ENCODE measurements at regions not wholly inside any gene's neighbourhood (a gene's known extent, or its start where the extent isn't known, plus 50 kb on each side); places are given as distances from the start of the nearest gene placed in this dataset.
"Not testable (repeated sequence)": the region's sequence is repeated elsewhere in the genome, so short reads cannot be mapped to it uniquely, and the experiment has no call there.

DNA sequence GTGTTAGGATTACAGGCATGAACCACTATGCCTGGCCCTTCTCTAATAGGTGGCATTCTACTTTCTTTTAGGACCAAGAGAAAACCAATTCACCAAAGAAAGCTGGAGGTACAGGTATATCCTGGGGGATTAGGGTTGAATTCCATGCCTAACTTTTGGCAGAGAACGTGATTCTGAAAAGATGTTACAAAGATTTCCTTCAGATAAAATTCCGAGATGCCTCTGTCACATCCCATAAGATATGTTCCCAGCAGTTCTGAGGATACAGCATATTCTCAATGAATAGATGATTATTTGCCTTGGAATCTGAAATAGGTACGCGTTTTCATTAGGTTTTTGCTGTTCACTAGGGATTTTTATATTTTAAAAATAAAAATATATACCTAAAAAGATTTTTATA, 111.9 kb upstream of the KRAS start:
- Histone ChIP-seq H3K9ac (ENCODE audit: low read depth, low read length, poor library complexity, severe bottlenecking) (no peak overlapping the region), H3F3A (ENCODE audit: low read depth) (no peaks in the 10 kb centered on the region), H2AFZ (ENCODE audit: low read length) (no peak overlapping the region), H3K4me2 (ENCODE audit: low read depth, low read length, poor library complexity, severe bottlenecking) (no peak overlapping the region), H3K36me3 (ENCODE audit: insufficient read depth, low read length) (no peaks in the 10 kb centered on the region), H3K4me1 (ENCODE audit: insufficient read depth, low read length, poor library complexity, severe bottlenecking) (peaks cover 6% of the 10 kb centered on the region), H3K9me2 (replicated peaks; ENCODE audit: low read depth, low read length) (no peaks in the 10 kb centered on the region), H3K9me3 (ENCODE audit: insufficient read depth, low read depth, low read length) (no peaks in the 10 kb centered on the region), H3K79me2 (ENCODE audit: insufficient read depth, low read length) (no peaks in the 10 kb centered on the region), H3K4me3 (ENCODE audit: low read length, poor library complexity, severe bottlenecking) (no peak overlapping the region), H3K27me3 (ENCODE audit: insufficient read depth, low read length, poor library complexity, severe bottlenecking) (no peaks in the 10 kb centered on the region), H4K20me1 (ENCODE audit: insufficient read depth, low read length, poor library complexity, severe bottlenecking) (no peaks in the 10 kb centered on the region)
- TF ChIP-seq, protein P1, sequence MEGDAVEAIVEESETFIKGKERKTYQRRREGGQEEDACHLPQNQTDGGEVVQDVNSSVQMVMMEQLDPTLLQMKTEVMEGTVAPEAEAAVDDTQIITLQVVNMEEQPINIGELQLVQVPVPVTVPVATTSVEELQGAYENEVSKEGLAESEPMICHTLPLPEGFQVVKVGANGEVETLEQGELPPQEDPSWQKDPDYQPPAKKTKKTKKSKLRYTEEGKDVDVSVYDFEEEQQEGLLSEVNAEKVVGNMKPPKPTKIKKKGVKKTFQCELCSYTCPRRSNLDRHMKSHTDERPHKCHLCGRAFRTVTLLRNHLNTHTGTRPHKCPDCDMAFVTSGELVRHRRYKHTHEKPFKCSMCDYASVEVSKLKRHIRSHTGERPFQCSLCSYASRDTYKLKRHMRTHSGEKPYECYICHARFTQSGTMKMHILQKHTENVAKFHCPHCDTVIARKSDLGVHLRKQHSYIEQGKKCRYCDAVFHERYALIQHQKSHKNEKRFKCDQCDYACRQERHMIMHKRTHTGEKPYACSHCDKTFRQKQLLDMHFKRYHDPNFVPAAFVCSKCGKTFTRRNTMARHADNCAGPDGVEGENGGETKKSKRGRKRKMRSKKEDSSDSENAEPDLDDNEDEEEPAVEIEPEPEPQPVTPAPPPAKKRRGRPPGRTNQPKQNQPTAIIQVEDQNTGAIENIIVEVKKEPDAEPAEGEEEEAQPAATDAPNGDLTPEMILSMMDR (conservative IDR thresholded peaks at IDR 0.05; ENCODE audit: low read length): no peak
- TF ChIP-seq EZH2phosphoT487 (IDR thresholded peaks at IDR 0.05; ENCODE audit: borderline replicate concordance): no peak

DNA sequence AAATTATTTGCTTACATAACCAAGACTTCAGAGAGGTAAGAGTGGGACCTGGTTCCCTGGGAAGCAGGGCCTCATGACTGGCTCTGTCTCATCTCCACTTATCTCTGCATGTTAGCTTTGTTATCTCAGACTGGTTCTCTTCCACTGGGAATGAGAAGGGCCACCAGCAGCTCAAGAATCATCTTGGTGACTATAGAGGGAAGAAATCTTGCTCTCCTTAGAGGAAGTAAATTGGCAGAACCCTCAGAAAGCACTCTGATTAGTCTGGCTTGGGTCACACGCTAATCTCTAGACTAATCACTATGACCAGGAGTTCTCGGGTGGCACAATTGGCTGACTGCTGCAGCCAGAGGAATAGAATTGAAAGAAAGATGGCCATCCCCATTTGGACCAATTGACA, 110.8 kb upstream of the KRAS start:
- Histone ChIP-seq H3K79me2 (ENCODE audit: insufficient read depth, low read length) (no peaks in the 10 kb centered on the region), H3K27me3 (ENCODE audit: insufficient read depth, low read length, poor library complexity, severe bottlenecking) (no peaks in the 10 kb centered on the region), H3K9ac (ENCODE audit: low read depth, low read length, poor library complexity, severe bottlenecking) (no peak overlapping the region), H4K20me1 (ENCODE audit: insufficient read depth, low read length, poor library complexity, severe bottlenecking) (no peaks in the 10 kb centered on the region), H3K4me3 (ENCODE audit: low read length, poor library complexity, severe bottlenecking) (no peak overlapping the region), H3K36me3 (ENCODE audit: insufficient read depth, low read length) (no peaks in the 10 kb centered on the region), H3K9me3 (ENCODE audit: insufficient read depth, low read depth, low read length) (no peaks in the 10 kb centered on the region), H2AFZ (ENCODE audit: low read length) (peak overlapping the region; percentile 63; the same call in 1 of the 2 replicates), H3F3A (ENCODE audit: low read depth) (no peaks in the 10 kb centered on the region), H3K9me2 (replicated peaks; ENCODE audit: low read depth, low read length) (no peaks in the 10 kb centered on the region), H3K4me1 (ENCODE audit: insufficient read depth, low read length, poor library complexity, severe bottlenecking) (peaks cover 6% of the 10 kb centered on the region), H3K4me2 (ENCODE audit: low read depth, low read length, poor library complexity, severe bottlenecking) (no peak overlapping the region)
- TF ChIP-seq EZH2phosphoT487 (IDR thresholded peaks at IDR 0.05; ENCODE audit: borderline replicate concordance): no peak
- TF ChIP-seq, protein P1 (conservative IDR thresholded peaks at IDR 0.05; ENCODE audit: low read length): no peak

DNA sequence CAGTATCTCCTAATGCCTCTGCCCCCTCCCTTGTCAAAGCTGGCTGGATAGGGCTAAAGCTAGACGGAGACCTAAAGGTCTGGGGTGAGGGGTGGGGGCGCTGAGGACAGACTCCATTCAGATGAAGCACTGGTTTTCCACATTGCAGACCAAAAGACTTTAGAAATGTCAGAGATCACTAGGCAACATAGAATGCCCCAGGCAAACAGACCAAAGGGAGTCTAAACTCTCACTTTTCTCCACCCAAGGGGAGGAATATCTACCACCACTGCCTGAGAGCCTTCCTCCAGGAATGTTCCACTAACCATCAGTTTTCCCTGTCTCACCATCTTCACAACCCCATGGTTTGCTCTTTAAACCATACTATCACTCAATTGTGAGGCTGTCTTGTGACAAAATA, 106.9 kb upstream of the KRAS start:
- H4K20me1 ChIP-seq (ENCODE audit: insufficient read depth, low read length, poor library complexity, severe bottlenecking): no peaks in the 10 kb centered on the region
- H3K27me3 ChIP-seq (ENCODE audit: insufficient read depth, low read length, poor library complexity, severe bottlenecking): no peaks in the 10 kb centered on the region
- no peak overlapping the region for H3K4me2 ChIP-seq (ENCODE audit: low read depth, low read length, poor library complexity, severe bottlenecking)
- no peak overlapping the region for H3K9ac ChIP-seq (ENCODE audit: low read depth, low read length, poor library complexity, severe bottlenecking)
- no peaks in the 10 kb centered on the region for H3K9me3 ChIP-seq (ENCODE audit: insufficient read depth, low read depth, low read length)
- no peak overlapping the region for H3K4me3 ChIP-seq (ENCODE audit: low read length, poor library complexity, severe bottlenecking)
- H3K4me1 ChIP-seq (ENCODE audit: insufficient read depth, low read length, poor library complexity, severe bottlenecking): peaks cover under 1% of the 10 kb centered on the region
- H2AFZ ChIP-seq (ENCODE audit: low read length): no peak overlapping the region
- no peaks in the 10 kb centered on the region for H3K79me2 ChIP-seq (ENCODE audit: insufficient read depth, low read length)
- TF ChIP-seq, protein P1 (conservative IDR thresholded peaks at IDR 0.05; ENCODE audit: low read length): no peak
- TF ChIP-seq EZH2phosphoT487 (IDR thresholded peaks at IDR 0.05; ENCODE audit: borderline replicate concordance): no peak
- H3K36me3 ChIP-seq (ENCODE audit: insufficient read depth, low read length): no peaks in the 10 kb centered on the region
- no peaks in the 10 kb centered on the region for H3F3A ChIP-seq (ENCODE audit: low read depth)
- H3K9me2 ChIP-seq (replicated peaks; ENCODE audit: low read depth, low read length): no peaks in the 10 kb centered on the region

DNA sequence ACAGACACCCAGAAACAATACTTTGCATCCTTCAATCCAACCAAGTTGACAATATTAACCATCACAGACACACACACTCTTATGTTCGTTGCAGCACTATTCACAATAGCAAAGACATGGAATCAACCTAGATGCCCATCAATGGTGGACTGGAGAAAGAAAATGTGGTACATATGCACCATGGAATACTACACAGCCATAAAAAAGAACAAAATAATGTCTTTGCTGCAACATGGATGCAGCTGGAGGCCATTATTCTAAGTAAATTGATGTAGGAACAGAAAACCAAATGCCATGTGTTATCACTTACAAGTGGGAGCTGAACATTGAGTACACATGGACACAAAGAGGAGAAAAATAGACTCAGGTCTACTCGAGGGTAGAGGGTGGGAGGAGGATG, 102.2 kb upstream of the KRAS start:
- H4K20me1 ChIP-seq (ENCODE audit: insufficient read depth, low read length, poor library complexity, severe bottlenecking); H2AFZ ChIP-seq (ENCODE audit: low read length); H3K4me3 ChIP-seq (ENCODE audit: low read length, poor library complexity, severe bottlenecking); H3F3A ChIP-seq (ENCODE audit: low read depth); H3K27me3 ChIP-seq (ENCODE audit: insufficient read depth, low read length, poor library complexity, severe bottlenecking); H3K79me2 ChIP-seq (ENCODE audit: insufficient read depth, low read length); H3K36me3 ChIP-seq (ENCODE audit: insufficient read depth, low read length); H3K9ac ChIP-seq (ENCODE audit: low read depth, low read length, poor library complexity, severe bottlenecking); H3K4me1 ChIP-seq (ENCODE audit: insufficient read depth, low read length, poor library complexity, severe bottlenecking); H3K9me2 ChIP-seq (replicated peaks; ENCODE audit: low read depth, low read length); H3K9me3 ChIP-seq (ENCODE audit: insufficient read depth, low read depth, low read length); H3K4me2 ChIP-seq (ENCODE audit: low read depth, low read length, poor library complexity, severe bottlenecking): not testable (repeated sequence)
